Parathyroid adenoma (tissue), 2 donors: ENCODE measurements at regions not wholly inside any gene's neighbourhood (a gene's known extent, or its start where the extent isn't known, plus 50 kb on each side); places are given as distances from the start of the nearest gene placed in this dataset.

Experiments used
- H2AFZ ChIP-seq: fragments of 300-600 bp; sonication (generic); one replicate; pipeline ENCODE4 v1.7.0; 2017; ENCODE audit warnings: antibody characterized with exemption, mild to moderate bottlenecking
- H3K27ac ChIP-seq: fragments of 300-600 bp; sonication (generic); one replicate; pipeline ENCODE4 v1.7.0; 2017
- H3K27me3 ChIP-seq: fragments of 300-600 bp; sonication (generic); one replicate; pipeline ENCODE4 v1.7.0; 2017; ENCODE audit warnings: low read length; ENCODE audit not compliant: control insufficient read depth, insufficient read depth
- H3K36me3 ChIP-seq: fragments of 300-600 bp; sonication (generic); one replicate; pipeline ENCODE4 v1.7.0; 2017; ENCODE audit warnings: low read length; ENCODE audit not compliant: control insufficient read depth, insufficient read depth
- H3K4me1 ChIP-seq: fragments of 300-600 bp; sonication (generic); one replicate; pipeline ENCODE4 v1.7.0; 2017; ENCODE audit warnings: control low read depth
- H3K4me2 ChIP-seq: fragments of 300-600 bp; sonication (generic); one replicate; pipeline ENCODE4 v1.7.0; 2017; ENCODE audit warnings: low read length
- H3K4me3 ChIP-seq: fragments of 300-600 bp; sonication (generic); one replicate; pipeline ENCODE4 v1.7.0; 2017; ENCODE audit warnings: low read depth, low read length
- H3K79me2 ChIP-seq: fragments of 300-600 bp; sonication (generic); one replicate; pipeline ENCODE4 v1.7.0; 2017; ENCODE audit warnings: control low read depth
- H3K9ac ChIP-seq: fragments of 300-600 bp; sonication (generic); one replicate; pipeline ENCODE4 v1.7.0; 2017; ENCODE audit warnings: mild to moderate bottlenecking
- H3K9me3 ChIP-seq: fragments of 300-600 bp; sonication (generic); one replicate; pipeline ENCODE4 v1.7.0; 2017; ENCODE audit warnings: low read length; ENCODE audit not compliant: control insufficient read depth
- CTCF ChIP-seq: fragments of 300-600 bp; sonication (generic); IDR thresholded peaks from one replicate; pipeline ENCODE4 v1.7.0; 2017; ENCODE audit warnings: antibody characterized with exemption, mild to moderate bottlenecking
- donor health status: primary hyperparathyroidism.

GRCh38 chr12:67881565-67881964 lies 107.7 kb upstream of the IFNG-AS1 start:
- no peak overlapping the region for H3K4me2 ChIP-seq
- H3K4me1 ChIP-seq: no peaks in the 10 kb centered on the region
- H3K9me3 ChIP-seq: no peaks in the 10 kb centered on the region
- no peaks in the 10 kb centered on the region for H3K36me3 ChIP-seq
- H3K27me3 ChIP-seq: no peaks in the 10 kb centered on the region
- H3K79me2 ChIP-seq: no peaks in the 10 kb centered on the region
- H3K4me3 ChIP-seq: no peak overlapping the region
- H3K27ac ChIP-seq: no peak overlapping the region
- H2AFZ ChIP-seq: no peak overlapping the region
- H3K9ac ChIP-seq: no peak overlapping the region
- TF ChIP-seq CTCF: no peak

- Histone ChIP-seq H3K36me3 (no peaks in the 10 kb centered on the region), H3K27me3 (no peaks in the 10 kb centered on the region), H3K4me2 (no peak overlapping the region), H3K9ac (no peak overlapping the region), H3K4me1 (no peaks in the 10 kb centered on the region), H3K4me3 (no peak overlapping the region), H3K27ac (no peak overlapping the region), H2AFZ (no peak overlapping the region), H3K79me2 (no peaks in the 10 kb centered on the region), H3K9me3 (no peaks in the 10 kb centered on the region)
- TF ChIP-seq CTCF: no peak
Observed at GRCh38 chr12:67884596-67884995, 104.7 kb upstream of the IFNG-AS1 start.

DNA sequence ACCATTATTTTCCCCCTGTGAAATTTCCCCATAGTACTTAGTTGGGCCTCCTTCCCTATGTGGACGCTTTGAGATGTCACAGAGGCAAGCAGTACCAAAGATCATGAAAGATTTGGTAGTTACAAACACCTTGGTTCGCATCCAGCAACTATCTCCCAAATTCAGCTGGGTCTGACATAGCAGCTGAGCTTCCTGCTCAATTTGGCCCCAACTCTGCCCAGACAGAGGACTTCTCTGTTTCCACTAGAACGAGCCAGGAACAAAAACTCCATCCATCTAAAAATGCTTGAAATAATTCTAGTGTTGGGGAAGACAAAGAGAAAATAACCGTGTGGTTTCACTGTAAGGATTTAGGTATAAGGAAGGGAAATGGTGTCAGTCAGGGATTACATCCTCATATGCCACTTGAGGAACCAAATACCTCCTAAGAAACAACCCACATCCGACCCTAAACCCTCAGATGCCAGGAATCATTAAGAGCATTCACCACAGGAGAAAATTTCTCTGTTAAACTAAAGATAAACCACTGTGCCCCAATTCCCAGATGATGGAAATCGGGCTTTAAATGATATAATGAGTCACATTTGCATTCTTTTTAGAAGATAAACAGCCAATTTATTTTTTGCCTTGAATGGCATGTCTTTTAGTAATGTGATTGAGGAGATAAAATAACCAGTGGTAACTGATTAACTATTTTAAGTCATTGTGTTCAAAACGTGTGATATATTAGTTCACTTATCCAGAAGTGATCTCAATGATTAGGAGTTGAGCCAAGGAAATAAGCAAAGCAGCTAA lies 103.7 kb upstream of the IFNG-AS1 start:
- no peaks in the 10 kb centered on the region for H3K9me3 ChIP-seq
- H3K79me2 ChIP-seq: no peaks in the 10 kb centered on the region
- H3K27ac ChIP-seq: no peak overlapping the region
- H3K4me2 ChIP-seq: no peak overlapping the region
- no peak overlapping the region for H3K4me3 ChIP-seq
- no peak overlapping the region for H2AFZ ChIP-seq
- no peaks in the 10 kb centered on the region for H3K27me3 ChIP-seq
- H3K36me3 ChIP-seq: no peaks in the 10 kb centered on the region
- no peaks in the 10 kb centered on the region for H3K4me1 ChIP-seq
- TF ChIP-seq CTCF: no peak
- no peak overlapping the region for H3K9ac ChIP-seq

DNA sequence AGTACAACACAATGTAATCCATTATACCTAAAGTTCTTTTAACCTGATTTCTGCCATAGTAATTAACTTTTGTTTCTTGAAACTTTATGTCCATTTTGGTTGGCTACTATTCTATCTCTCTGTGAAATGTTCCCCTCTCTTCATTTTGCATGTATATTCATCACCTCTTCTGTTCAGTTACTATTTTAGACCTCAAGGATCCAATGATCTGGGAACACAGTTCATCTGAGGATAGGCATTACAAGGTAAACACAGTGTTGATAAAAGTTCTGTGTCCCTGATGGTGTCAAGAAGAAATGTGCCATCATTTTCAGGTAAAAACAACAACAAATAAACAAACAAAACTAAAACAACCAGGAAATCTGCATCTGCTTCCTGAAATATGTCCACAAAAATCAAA lies 102.2 kb upstream of the IFNG-AS1 start:
- Histone ChIP-seq H3K79me2 (no peaks in the 10 kb centered on the region), H3K9me3 (no peaks in the 10 kb centered on the region), H3K27ac (no peak overlapping the region), H3K36me3 (no peaks in the 10 kb centered on the region), H3K4me1 (no peaks in the 10 kb centered on the region), H3K9ac (no peak overlapping the region), H3K4me2 (no peak overlapping the region), H2AFZ (no peak overlapping the region), H3K27me3 (no peaks in the 10 kb centered on the region), H3K4me3 (no peak overlapping the region)
- TF ChIP-seq CTCF: no peak

GRCh38 chr12:67889931-67890330 lies 99.3 kb upstream of the IFNG-AS1 start:
- Histone ChIP-seq H3K36me3 (no peaks in the 10 kb centered on the region), H3K9ac (no peak overlapping the region), H3K4me1 (no peaks in the 10 kb centered on the region), H3K27ac (no peak overlapping the region), H3K27me3 (no peaks in the 10 kb centered on the region), H2AFZ (no peak overlapping the region), H3K4me3 (no peak overlapping the region), H3K9me3 (no peaks in the 10 kb centered on the region), H3K4me2 (no peak overlapping the region), H3K79me2 (no peaks in the 10 kb centered on the region)
- TF ChIP-seq CTCF: no peak
